Liver (tissue), 3 donors: ENCODE measurements at regions not wholly inside any gene's neighbourhood (a gene's known extent, or its start where the extent isn't known, plus 50 kb on each side); places are given as distances from the start of the nearest gene placed in this dataset.

Experiments
- CTCF ChIP-seq: fragments of 150-350 bp; IDR thresholded peaks from 2 replicates; pipeline ENCODE4 v1.5.1; 2017; ENCODE audit warnings: improper control_type of control experiment, low read depth, low read length; ENCODE audit not compliant: missing input control
- FOXA1 ChIP-seq: IDR thresholded peaks from 2 replicates; pipeline ENCODE4 v1.6.1; 2016; ENCODE audit warnings: antibody characterized with exemption
- GABPA ChIP-seq, 2 donors: IDR thresholded peaks in 1 of 2; conservative IDR thresholded peaks in 1 of 2; 2 replicates each; pipeline ENCODE4 v1.6.1; 2016; ENCODE audit warnings: antibody characterized with exemption in 2 of 2, mild to moderate bottlenecking in 1 of 2, moderate library complexity in 1 of 2
- JUND ChIP-seq, 2 donors: IDR thresholded peaks; 2 replicates each; pipeline ENCODE4 v1.6.1; 2016; ENCODE audit warnings: antibody characterized with exemption in 2 of 2
- RAD21 ChIP-seq, 2 donors: IDR thresholded peaks; 2 replicates each; pipeline ENCODE4 v1.6.1; 2016; ENCODE audit warnings: antibody characterized with exemption in 2 of 2, mild to moderate bottlenecking in 2 of 2
- REST ChIP-seq: IDR thresholded peaks from 2 replicates; pipeline ENCODE4 v1.6.1; 2016; ENCODE audit warnings: antibody characterized with exemption, mild to moderate bottlenecking
- RXRA ChIP-seq, 2 donors: IDR thresholded peaks; 2 replicates each; pipeline ENCODE4 v1.6.1; 2017 to 2018; ENCODE audit warnings: antibody characterized with exemption in 2 of 2, mild to moderate bottlenecking in 1 of 2
- SP1 ChIP-seq: IDR thresholded peaks from 2 replicates; pipeline ENCODE4 v1.6.1; 2018; ENCODE audit warnings: antibody characterized with exemption, mild to moderate bottlenecking
- TAF1 ChIP-seq: conservative IDR thresholded peaks from 2 replicates; pipeline ENCODE4 v1.6.1; 2016; ENCODE audit warnings: antibody characterized with exemption, mild to moderate bottlenecking
- YY1 ChIP-seq: IDR thresholded peaks from 2 replicates; pipeline ENCODE4 v1.6.1; 2016; ENCODE audit warnings: antibody characterized with exemption, mild to moderate bottlenecking
- TF ChIP-seq, protein P1 (sequence below): IDR thresholded peaks from 2 replicates; pipeline ENCODE4 v1.6.1; 2016; ENCODE audit warnings: antibody characterized with exemption
- TF ChIP-seq, protein P2 (sequence below): IDR thresholded peaks from 2 replicates; pipeline ENCODE4 v1.6.1; 2016; ENCODE audit warnings: antibody characterized with exemption
- donor health status: healthy.
- donor health status: healthy.

GRCh38 chr14:97155320-97155719, 358.1 kb downstream of the VRK1 start:
- TF ChIP-seq RAD21 (IDR thresholded peaks at IDR 0.05) (no peak), FOXA1 (no peak), CTCF (no peak), REST (no peak), JUND (IDR thresholded peaks at IDR 0.05) (no peak), SP1 (no peak), GABPA (IDR thresholded peaks at IDR 0.05 in 1 of 2, conservative IDR thresholded peaks at IDR 0.05 in 1 of 2) (no peak), TAF1 (no peak), YY1 (no peak), RXRA (IDR thresholded peaks at IDR 0.05) (no peak)
- TF ChIP-seq, protein P1, sequence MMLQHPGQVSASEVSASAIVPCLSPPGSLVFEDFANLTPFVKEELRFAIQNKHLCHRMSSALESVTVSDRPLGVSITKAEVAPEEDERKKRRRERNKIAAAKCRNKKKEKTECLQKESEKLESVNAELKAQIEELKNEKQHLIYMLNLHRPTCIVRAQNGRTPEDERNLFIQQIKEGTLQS, result no peak
- TF ChIP-seq, protein P2, sequence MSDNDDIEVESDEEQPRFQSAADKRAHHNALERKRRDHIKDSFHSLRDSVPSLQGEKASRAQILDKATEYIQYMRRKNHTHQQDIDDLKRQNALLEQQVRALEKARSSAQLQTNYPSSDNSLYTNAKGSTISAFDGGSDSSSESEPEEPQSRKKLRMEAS, result no peak
